ENCODE measurements at regions not wholly inside any gene's neighbourhood (a gene's known extent, or its start where the extent isn't known, plus 50 kb on each side); places are given as distances from the start of the nearest gene placed in this dataset.

GRCh38 chr12:127113945-127114344 lies 1153.0 kb upstream of the TMEM132C start:
- Histone ChIP-seq H3K27me3 (ENCODE audit: control insufficient read depth in 3 of 3, insufficient read depth in 3 of 3, low read length in 3 of 3) (no peaks in the 10 kb centered on the region), H3K4me1 (ENCODE audit: control insufficient read depth in 3 of 3, insufficient read depth in 3 of 3, low read length in 3 of 3) (no peaks in the 10 kb centered on the region), H3K4me3 (ENCODE audit: low read length in 3 of 3) (no peak overlapping the region), H3K27ac (ENCODE audit: low read depth, low read length) (no peak overlapping the region), H3K36me3 (ENCODE audit: control insufficient read depth in 3 of 3, insufficient read depth in 3 of 3, low read length in 3 of 3) (no peaks in the 10 kb centered on the region), H3K9ac (ENCODE audit: low read depth in 1 of 3, low read length in 3 of 3) (no peak overlapping the region), H3K9me3 (ENCODE audit: control insufficient read depth in 3 of 3, low read length in 3 of 3) (no peaks in the 10 kb centered on the region)

GRCh38 chr12:127115468-127116035 lies 1151.4 kb upstream of the TMEM132C start:
- Histone ChIP-seq H3K27ac (ENCODE audit: low read depth, low read length) (no peak overlapping the region), H3K9ac (ENCODE audit: low read depth in 1 of 3, low read length in 3 of 3) (no peak overlapping the region), H3K4me1 (ENCODE audit: control insufficient read depth in 3 of 3, insufficient read depth in 3 of 3, low read length in 3 of 3) (no peaks in the 10 kb centered on the region), H3K36me3 (ENCODE audit: control insufficient read depth in 3 of 3, insufficient read depth in 3 of 3, low read length in 3 of 3) (no peaks in the 10 kb centered on the region), H3K27me3 (ENCODE audit: control insufficient read depth in 3 of 3, insufficient read depth in 3 of 3, low read length in 3 of 3) (no peaks in the 10 kb centered on the region), H3K4me3 (ENCODE audit: low read length in 3 of 3) (no peak overlapping the region), H3K9me3 (ENCODE audit: control insufficient read depth in 3 of 3, low read length in 3 of 3) (no peaks in the 10 kb centered on the region)

GRCh38 chr12:127118251-127118650 lies 1148.7 kb upstream of the TMEM132C start:
- H3K9me3 ChIP-seq (ENCODE audit: control insufficient read depth in 3 of 3, low read length in 3 of 3), result no peaks in the 10 kb centered on the region
- H3K4me3 ChIP-seq (ENCODE audit: low read length in 3 of 3), result no peak overlapping the region
- no peaks in the 10 kb centered on the region for H3K36me3 ChIP-seq (ENCODE audit: control insufficient read depth in 3 of 3, insufficient read depth in 3 of 3, low read length in 3 of 3)
- H3K27ac ChIP-seq (ENCODE audit: low read depth, low read length), result no peak overlapping the region
- peaks cover 0 to 2% (median 0%) of the 10 kb centered on the region in 3 donors for H3K4me1 ChIP-seq (ENCODE audit: control insufficient read depth in 3 of 3, insufficient read depth in 3 of 3, low read length in 3 of 3)
- H3K27me3 ChIP-seq (ENCODE audit: control insufficient read depth in 3 of 3, insufficient read depth in 3 of 3, low read length in 3 of 3), result no peaks in the 10 kb centered on the region
- H3K9ac ChIP-seq (ENCODE audit: low read depth in 1 of 3, low read length in 3 of 3), result no peak overlapping the region

DNA sequence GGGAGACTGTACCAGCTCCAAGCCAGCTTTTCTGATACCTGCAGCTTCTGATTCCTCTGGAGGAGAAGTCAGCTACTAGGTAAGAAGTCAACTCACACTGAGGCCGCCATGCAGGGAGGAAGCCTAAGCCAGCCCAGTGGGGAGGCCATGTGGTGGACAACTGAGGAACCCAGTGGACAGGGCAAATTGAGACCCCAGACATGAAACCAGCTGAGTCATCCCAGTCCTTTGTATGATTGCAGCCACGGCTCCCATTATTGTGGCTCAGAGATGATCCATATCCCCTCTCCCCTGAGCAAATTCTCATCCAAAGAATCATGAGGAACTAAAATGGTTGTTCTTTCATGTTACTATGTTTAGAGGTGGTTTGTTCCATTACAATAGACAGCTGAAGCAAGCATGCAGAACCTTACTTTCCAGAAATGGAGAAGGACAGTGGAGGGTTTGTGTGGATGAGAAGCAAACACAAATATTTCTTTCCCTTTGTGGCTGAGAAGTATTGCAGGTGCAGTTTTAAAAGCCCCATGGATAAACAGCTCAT lies 1147.3 kb upstream of the TMEM132C start:
- H3K27me3 ChIP-seq (ENCODE audit: control insufficient read depth in 3 of 3, insufficient read depth in 3 of 3, low read length in 3 of 3), result no peaks in the 10 kb centered on the region
- H3K9ac ChIP-seq (ENCODE audit: low read depth in 1 of 3, low read length in 3 of 3), result no peak overlapping the region
- no peak overlapping the region for H3K4me3 ChIP-seq (ENCODE audit: low read length in 3 of 3)
- no peaks in the 10 kb centered on the region for H3K36me3 ChIP-seq (ENCODE audit: control insufficient read depth in 3 of 3, insufficient read depth in 3 of 3, low read length in 3 of 3)
- H3K4me1 ChIP-seq (ENCODE audit: control insufficient read depth in 3 of 3, insufficient read depth in 3 of 3, low read length in 3 of 3), result peaks cover 0 to 2% (median 0%) of the 10 kb centered on the region in 3 donors
- no peak overlapping the region for H3K27ac ChIP-seq (ENCODE audit: low read depth, low read length)
- no peaks in the 10 kb centered on the region for H3K9me3 ChIP-seq (ENCODE audit: control insufficient read depth in 3 of 3, low read length in 3 of 3)

DNA sequence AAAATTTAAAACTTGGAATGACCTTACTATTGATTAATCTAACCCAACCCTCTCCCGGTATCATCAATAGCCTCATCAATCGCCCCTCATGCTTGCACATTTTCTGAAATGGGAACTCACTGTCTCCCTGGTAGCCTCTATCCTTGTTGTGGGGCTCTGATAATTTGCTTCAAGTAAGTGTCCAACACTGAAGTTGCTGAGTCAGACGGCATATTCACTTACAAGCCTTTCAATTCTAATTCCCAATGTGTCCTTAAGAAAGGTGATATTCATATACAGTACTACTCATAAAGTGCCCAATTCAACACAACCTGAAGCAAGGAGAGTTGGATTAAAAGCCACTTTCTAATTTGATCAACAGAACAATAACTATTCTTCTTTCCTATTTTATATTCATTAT lies 1146.1 kb upstream of the TMEM132C start:
- H3K9me3 ChIP-seq (ENCODE audit: control insufficient read depth in 3 of 3, low read length in 3 of 3), result no peaks in the 10 kb centered on the region
- H3K4me1 ChIP-seq (ENCODE audit: control insufficient read depth in 3 of 3, insufficient read depth in 3 of 3, low read length in 3 of 3), result peaks cover 0 to 2% (median 0%) of the 10 kb centered on the region in 3 donors
- no peak overlapping the region for H3K27ac ChIP-seq (ENCODE audit: low read depth, low read length)
- H3K9ac ChIP-seq (ENCODE audit: low read depth in 1 of 3, low read length in 3 of 3), result no peak overlapping the region
- H3K4me3 ChIP-seq (ENCODE audit: low read length in 3 of 3), result no peak overlapping the region
- no peaks in the 10 kb centered on the region for H3K27me3 ChIP-seq (ENCODE audit: control insufficient read depth in 3 of 3, insufficient read depth in 3 of 3, low read length in 3 of 3)
- no peaks in the 10 kb centered on the region for H3K36me3 ChIP-seq (ENCODE audit: control insufficient read depth in 3 of 3, insufficient read depth in 3 of 3, low read length in 3 of 3)

- Histone ChIP-seq H3K4me3 (ENCODE audit: low read length in 3 of 3) (no peak overlapping the region), H3K36me3 (ENCODE audit: control insufficient read depth in 3 of 3, insufficient read depth in 3 of 3, low read length in 3 of 3) (no peaks in the 10 kb centered on the region), H3K9me3 (ENCODE audit: control insufficient read depth in 3 of 3, low read length in 3 of 3) (no peaks in the 10 kb centered on the region), H3K27ac (ENCODE audit: low read depth, low read length) (no peak overlapping the region), H3K4me1 (ENCODE audit: control insufficient read depth in 3 of 3, insufficient read depth in 3 of 3, low read length in 3 of 3) (peaks cover 0 to 2% (median 0%) of the 10 kb centered on the region in 3 donors), H3K27me3 (ENCODE audit: control insufficient read depth in 3 of 3, insufficient read depth in 3 of 3, low read length in 3 of 3) (no peaks in the 10 kb centered on the region), H3K9ac (ENCODE audit: low read depth in 1 of 3, low read length in 3 of 3) (no peak overlapping the region)
These were observed 1145.4 kb upstream of the TMEM132C start for GRCh38 chr12:127121494-127122084.

- H3K9me3 ChIP-seq (ENCODE audit: control insufficient read depth in 3 of 3, low read length in 3 of 3), result no peaks in the 10 kb centered on the region
- no peaks in the 10 kb centered on the region for H3K36me3 ChIP-seq (ENCODE audit: control insufficient read depth in 3 of 3, insufficient read depth in 3 of 3, low read length in 3 of 3)
- no peak overlapping the region for H3K9ac ChIP-seq (ENCODE audit: low read depth in 1 of 3, low read length in 3 of 3)
These were observed 1141.2 kb upstream of the TMEM132C start for GRCh38 chr12:127125607-127126259.

DNA sequence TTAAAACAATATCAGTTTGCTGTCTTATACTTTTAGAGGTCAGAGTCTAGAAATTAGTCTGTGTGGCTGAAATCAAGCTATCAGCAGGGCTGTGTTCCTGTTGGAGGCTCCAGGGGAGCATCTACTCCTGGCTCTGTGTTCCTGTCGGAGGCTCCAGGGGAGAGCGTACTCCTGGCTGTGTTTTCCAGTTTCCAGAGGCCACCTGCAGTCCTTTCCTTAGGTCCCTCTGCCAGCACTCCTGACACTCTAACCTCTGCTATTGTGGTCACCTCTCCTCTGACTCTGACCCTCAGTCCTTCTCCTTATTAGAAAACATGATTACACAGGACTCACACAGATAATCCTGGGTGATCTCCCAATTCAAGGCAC lies 1140.7 kb upstream of the TMEM132C start:
- Histone ChIP-seq H3K9ac (ENCODE audit: low read depth in 1 of 3, low read length in 3 of 3) (no peak overlapping the region), H3K4me1 (ENCODE audit: control insufficient read depth in 3 of 3, insufficient read depth in 3 of 3, low read length in 3 of 3) (peaks cover 0 to 2% (median 0%) of the 10 kb centered on the region in 3 donors), H3K27ac (ENCODE audit: low read depth, low read length) (no peak overlapping the region), H3K4me3 (ENCODE audit: low read length in 3 of 3) (no peak overlapping the region), H3K9me3 (ENCODE audit: control insufficient read depth in 3 of 3, low read length in 3 of 3) (no peaks in the 10 kb centered on the region), H3K36me3 (ENCODE audit: control insufficient read depth in 3 of 3, insufficient read depth in 3 of 3, low read length in 3 of 3) (no peaks in the 10 kb centered on the region), H3K27me3 (ENCODE audit: control insufficient read depth in 3 of 3, insufficient read depth in 3 of 3, low read length in 3 of 3) (no peaks in the 10 kb centered on the region)

More at GRCh38 chr12:127125607-127126259, 1141.2 kb upstream of the TMEM132C start:
- peaks cover 0 to 2% (median 0%) of the 10 kb centered on the region in 3 donors for H3K4me1 ChIP-seq (ENCODE audit: control insufficient read depth in 3 of 3, insufficient read depth in 3 of 3, low read length in 3 of 3)
- H3K27me3 ChIP-seq (ENCODE audit: control insufficient read depth in 3 of 3, insufficient read depth in 3 of 3, low read length in 3 of 3), result no peaks in the 10 kb centered on the region
- H3K27ac ChIP-seq (ENCODE audit: low read depth, low read length), result no peak overlapping the region
- H3K4me3 ChIP-seq (ENCODE audit: low read length in 3 of 3), result no peak overlapping the region

- H3K36me3 ChIP-seq (ENCODE audit: control insufficient read depth in 3 of 3, insufficient read depth in 3 of 3, low read length in 3 of 3), result no peaks in the 10 kb centered on the region
- H3K4me1 ChIP-seq (ENCODE audit: control insufficient read depth in 3 of 3, insufficient read depth in 3 of 3, low read length in 3 of 3), result no peaks in the 10 kb centered on the region
- no peak overlapping the region for H3K9ac ChIP-seq (ENCODE audit: low read depth in 1 of 3, low read length in 3 of 3)
- no peak overlapping the region for H3K27ac ChIP-seq (ENCODE audit: low read depth, low read length)
- no peaks in the 10 kb centered on the region for H3K9me3 ChIP-seq (ENCODE audit: control insufficient read depth in 3 of 3, low read length in 3 of 3)
- no peak overlapping the region for H3K4me3 ChIP-seq (ENCODE audit: low read length in 3 of 3)
- no peaks in the 10 kb centered on the region for H3K27me3 ChIP-seq (ENCODE audit: control insufficient read depth in 3 of 3, insufficient read depth in 3 of 3, low read length in 3 of 3)
These were observed 1139.1 kb upstream of the TMEM132C start for GRCh38 chr12:127127897-127128296.

DNA sequence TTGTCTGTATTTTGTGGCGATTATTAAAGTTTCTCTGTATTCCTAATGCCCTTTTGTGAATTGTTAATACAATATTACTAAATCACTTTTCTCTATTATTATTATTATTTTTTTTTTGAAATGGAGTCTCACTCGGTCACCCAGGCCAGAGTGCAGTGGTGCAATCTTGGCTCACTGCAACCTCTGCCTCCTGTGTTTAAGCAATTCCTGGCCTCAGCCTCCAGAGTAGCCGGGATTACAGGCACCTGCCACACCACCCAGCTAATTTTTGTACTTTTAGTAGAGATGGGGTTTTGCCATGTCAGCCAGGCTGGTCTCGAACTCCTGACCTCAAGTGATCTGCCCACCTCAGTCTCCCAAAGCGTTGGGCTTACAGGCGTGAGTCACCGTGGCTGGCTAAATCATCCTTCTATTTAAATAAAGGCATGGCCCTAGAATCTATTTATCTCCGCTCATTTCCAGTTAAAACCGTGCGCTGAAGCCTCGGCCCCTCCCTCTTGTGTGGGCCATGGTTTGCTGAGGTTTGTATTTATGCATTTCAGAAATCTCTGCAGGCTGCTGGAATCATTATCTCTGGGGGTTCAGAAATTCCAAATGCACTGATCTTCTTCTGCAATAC lies 1136.4 kb upstream of the TMEM132C start:
- Histone ChIP-seq H3K36me3 (ENCODE audit: control insufficient read depth in 3 of 3, insufficient read depth in 3 of 3, low read length in 3 of 3) (no peaks in the 10 kb centered on the region), H3K4me1 (ENCODE audit: control insufficient read depth in 3 of 3, insufficient read depth in 3 of 3, low read length in 3 of 3) (no peaks in the 10 kb centered on the region), H3K9me3 (ENCODE audit: control insufficient read depth in 3 of 3, low read length in 3 of 3) (no peaks in the 10 kb centered on the region), H3K27ac (ENCODE audit: low read depth, low read length) (no peak overlapping the region), H3K9ac (ENCODE audit: low read depth in 1 of 3, low read length in 3 of 3) (no peak overlapping the region), H3K4me3 (ENCODE audit: low read length in 3 of 3) (no peak overlapping the region), H3K27me3 (ENCODE audit: control insufficient read depth in 3 of 3, insufficient read depth in 3 of 3, low read length in 3 of 3) (no peaks in the 10 kb centered on the region)

Data from skeletal muscle tissue (tissue), 3 donors.